ENCODE measurements at regions not wholly inside any gene's neighbourhood (a gene's known extent, or its start where the extent isn't known, plus 50 kb on each side); places are given as distances from the start of the nearest gene placed in this dataset.

- TF ChIP-seq, protein P1, sequence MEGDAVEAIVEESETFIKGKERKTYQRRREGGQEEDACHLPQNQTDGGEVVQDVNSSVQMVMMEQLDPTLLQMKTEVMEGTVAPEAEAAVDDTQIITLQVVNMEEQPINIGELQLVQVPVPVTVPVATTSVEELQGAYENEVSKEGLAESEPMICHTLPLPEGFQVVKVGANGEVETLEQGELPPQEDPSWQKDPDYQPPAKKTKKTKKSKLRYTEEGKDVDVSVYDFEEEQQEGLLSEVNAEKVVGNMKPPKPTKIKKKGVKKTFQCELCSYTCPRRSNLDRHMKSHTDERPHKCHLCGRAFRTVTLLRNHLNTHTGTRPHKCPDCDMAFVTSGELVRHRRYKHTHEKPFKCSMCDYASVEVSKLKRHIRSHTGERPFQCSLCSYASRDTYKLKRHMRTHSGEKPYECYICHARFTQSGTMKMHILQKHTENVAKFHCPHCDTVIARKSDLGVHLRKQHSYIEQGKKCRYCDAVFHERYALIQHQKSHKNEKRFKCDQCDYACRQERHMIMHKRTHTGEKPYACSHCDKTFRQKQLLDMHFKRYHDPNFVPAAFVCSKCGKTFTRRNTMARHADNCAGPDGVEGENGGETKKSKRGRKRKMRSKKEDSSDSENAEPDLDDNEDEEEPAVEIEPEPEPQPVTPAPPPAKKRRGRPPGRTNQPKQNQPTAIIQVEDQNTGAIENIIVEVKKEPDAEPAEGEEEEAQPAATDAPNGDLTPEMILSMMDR (IDR thresholded peaks at IDR 0.05), result no peak
- no peak for TF ChIP-seq POLR2A (IDR thresholded peaks at IDR 0.05)
Measured at GRCh38 chr9:113803811-113804589, 72.1 kb upstream of the ZNF618 start.
